H1 (cell line): ENCODE measurements at regions not wholly inside any gene's neighbourhood (a gene's known extent, or its start where the extent isn't known, plus 50 kb on each side); places are given as distances from the start of the nearest gene placed in this dataset.

Source experiments
- EGR1 ChIP-seq: IDR thresholded peaks from 2 replicates; pipeline ENCODE4 v1.6.1; 2011; ENCODE audit warnings: low read depth, low read length, borderline replicate concordance
- EZH2 ChIP-seq: fragments of 200-600 bp; sonication (generic); IDR thresholded peaks from 2 replicates; pipeline ENCODE4 v1.7.1; 2012; ENCODE audit warnings: low read depth, mild to moderate bottlenecking, moderate library complexity, low read length, inconsistent platforms; ENCODE audit not compliant: severe bottlenecking
- GTF2F1 ChIP-seq: IDR thresholded peaks from 2 replicates; pipeline ENCODE4 v1.6.1; 2012; ENCODE audit warnings: low read depth, low read length, improper control_type of control experiment, borderline replicate concordance
- JUN ChIP-seq: IDR thresholded peaks from 2 replicates; pipeline ENCODE4 v1.6.1; 2011; ENCODE audit warnings: low read depth, mild to moderate bottlenecking, improper control_type of control experiment, low read length
- PHF8 ChIP-seq: fragments of 200-600 bp; sonication (generic); conservative IDR thresholded peaks from 2 replicates; pipeline ENCODE4 v1.7.1; 2012; ENCODE audit warnings: low read depth, mild to moderate bottlenecking, inconsistent platforms, low read length, moderate library complexity
- RNF2 ChIP-seq: fragments of 200-900, 300-1000 bp; sonication (generic); IDR thresholded peaks from 2 replicates; pipeline ENCODE4 v1.7.1; 2016; ENCODE audit warnings: borderline replicate concordance, low read depth, mild to moderate bottlenecking, antibody characterized with exemption, low read length; ENCODE audit not compliant: poor library complexity, severe bottlenecking; ENCODE audit errors: missing control alignments
- RXRA ChIP-seq: IDR thresholded peaks from 2 replicates; pipeline ENCODE4 v1.6.1; 2011; ENCODE audit warnings: low read depth, mild to moderate bottlenecking, low read length, moderate library complexity; ENCODE audit not compliant: insufficient read depth

- TF ChIP-seq RXRA (no peak), EZH2 (no peak), JUN (no peak), GTF2F1 (no peak), EGR1 (no peak), RNF2 (no peak), PHF8 (no peak)
Measured at GRCh38 chr11:57900320-57900719, 123.4 kb upstream of the OR9Q1 start (continued).
